A549 (cell line): ENCODE measurements at regions not wholly inside any gene's neighbourhood (a gene's known extent, or its start where the extent isn't known, plus 50 kb on each side); places are given as distances from the start of the nearest gene placed in this dataset.

Source experiments
- ATAC-seq, 2 experiments: fragments of 200-7000 bp in 1 of 2; fragments of >200 bp in 1 of 2; cut with Nextera tagmentation in 1 of 2; cut with Tn5 transposase in 1 of 2; 3 replicates each; pipeline versions ENCODE4 v1.8.0 to v1.9.1; 2018 to 2020; ENCODE audit warnings: mild to moderate bottlenecking in 1 of 2, moderate library complexity in 1 of 2
- CTCF ChIA-PET: fragments of 300-600 bp; sonication (Branson Sonifier 250); formaldehyde crosslinking; extraction: SDS; loops from one replicate; lab custom pipeline; 2021; ENCODE audit warnings: antibody characterized with exemption, inconsistent platforms; lab: Yijun Ruan, JAX
- POLR2A ChIA-PET: fragments of 350-600 bp; formaldehyde crosslinking; extraction: SDS; loops from one replicate; lab custom pipeline; 2021; ENCODE audit warnings: antibody characterized with exemption, inconsistent platforms; lab: Yijun Ruan, JAX
- DNase-seq, 2 experiments: peaks; one replicate each; pipeline versions ENCODE4 v3.0.0 to v3.0.0-alpha.2; 2011 to 2016; ENCODE audit warnings: low read depth in 1 of 2, low spot score in 1 of 2
- FAIRE-seq: peaks from 2 replicates; lab custom pipeline; 2011; peaks lifted over from hg19 to GRCh38; lab: Jason Lieb, UNC
- H3K27ac ChIP-seq, 2 experiments: fragments of >200 bp; sonication (Bioruptor Twin); formaldehyde crosslinking; 3 replicates each; pipeline ENCODE4 v1.5.1; 2016 to 2017
- H3K4me1 ChIP-seq: fragments of >200 bp; sonication (Bioruptor Twin); formaldehyde crosslinking; 3 replicates; pipeline ENCODE4 v1.6.1; 2016
- H3K4me2 ChIP-seq: fragments of >200 bp; sonication (Bioruptor Twin); formaldehyde crosslinking; 3 replicates; pipeline ENCODE4 v1.6.1; 2016
- H3K4me3 ChIP-seq: fragments of >200 bp; sonication (Bioruptor Twin); formaldehyde crosslinking; 3 replicates; pipeline ENCODE4 v1.5.1; 2016
- H3K9me3 ChIP-seq: fragments of >200 bp; sonication (Bioruptor Twin); formaldehyde crosslinking; 3 replicates; pipeline ENCODE4 v1.6.1; 2016
- CEBPB ChIP-seq, 2 experiments: fragments of >200 bp in 1 of 2; sonication (Bioruptor Twin) in 1 of 2; formaldehyde crosslinking in 1 of 2; IDR thresholded peaks; 2 replicates each; pipeline ENCODE4 v1.6.1; 2012 to 2016
- CTCF ChIP-seq: fragments of >200 bp; sonication (Bioruptor Twin); formaldehyde crosslinking; IDR thresholded peaks from 3 replicates; pipeline ENCODE4 v1.5.1; 2016
- EHF ChIP-seq: fragments of 250-450 bp; sonication (Bioruptor Pico); IDR thresholded peaks from 2 replicates; pipeline ENCODE4 v1.5.0; 2020; ENCODE audit warnings: mild to moderate bottlenecking
- FOSB ChIP-seq: fragments of 250-450 bp; sonication (Bioruptor Pico); IDR thresholded peaks from 2 replicates; pipeline ENCODE4 v1.5.0; 2020; ENCODE audit warnings: mild to moderate bottlenecking, moderate library complexity
- FOSL2 ChIP-seq, 2 experiments: fragments of 450-650 bp in 1 of 2; fragments of >200 bp in 1 of 2; sonication (Bioruptor Twin) in 1 of 2; formaldehyde crosslinking; IDR thresholded peaks; 2 replicates each; pipeline versions ENCODE4 v1.5.0 to v1.6.1; 2016 to 2020; ENCODE audit warnings: mild to moderate bottlenecking in 1 of 2, moderate library complexity in 1 of 2
- HES2 ChIP-seq: fragments of >200 bp; sonication (Bioruptor Twin); formaldehyde crosslinking; IDR thresholded peaks from 2 replicates; pipeline ENCODE4 v1.6.1; 2016
- HEYL ChIP-seq: fragments of 250-450 bp; sonication (Bioruptor Pico); IDR thresholded peaks from 2 replicates; pipeline ENCODE4 v1.8.0; 2021; ENCODE audit warnings: mild to moderate bottlenecking, moderate library complexity
- HOXB13 ChIP-seq: fragments of 250-450 bp; sonication (Bioruptor Pico); IDR thresholded peaks from 2 replicates; pipeline ENCODE4 v1.5.0; 2020; ENCODE audit warnings: low read depth, mild to moderate bottlenecking, moderate library complexity
- HOXB5 ChIP-seq: fragments of 250-450 bp; sonication (Bioruptor Pico); IDR thresholded peaks from 2 replicates; pipeline ENCODE4 v1.5.0; 2020; ENCODE audit warnings: mild to moderate bottlenecking, moderate library complexity
- JUN ChIP-seq, 2 experiments: fragments of >200 bp; sonication (Bioruptor Twin); formaldehyde crosslinking; IDR thresholded peaks; 2 replicates in 1 of 2; 3 replicates in 1 of 2; pipeline ENCODE4 v1.6.1; 2016 to 2017
- JUNB ChIP-seq: fragments of >200 bp; sonication (Bioruptor Twin); formaldehyde crosslinking; IDR thresholded peaks from 2 replicates; pipeline ENCODE4 v1.6.1; 2016
- MAX ChIP-seq: IDR thresholded peaks from 2 replicates; pipeline ENCODE4 v1.6.1; 2012
- MAZ ChIP-seq: fragments of 150-350 bp; IDR thresholded peaks from 2 replicates; pipeline ENCODE4 v1.6.1; 2014; ENCODE audit warnings: antibody characterized with exemption, low read depth, low read length, borderline replicate concordance
- MYC ChIP-seq: IDR thresholded peaks from 2 replicates; pipeline ENCODE4 v1.6.1; 2012; ENCODE audit warnings: mild to moderate bottlenecking, inconsistent platforms, low read length, improper control_type of control experiment, borderline replicate concordance
- NFE2L2 ChIP-seq: fragments of 150-350 bp; conservative IDR thresholded peaks from 2 replicates; pipeline ENCODE4 v1.6.1; 2014; ENCODE audit warnings: low read length
- PHF8 ChIP-seq: fragments of 200-600 bp; sonication (generic); IDR thresholded peaks from 2 replicates; pipeline ENCODE4 v1.6.1; 2016; ENCODE audit warnings: low read depth, mild to moderate bottlenecking, antibody characterized with exemption, moderate library complexity, borderline replicate concordance
- POLR2AphosphoS2 ChIP-seq: conservative IDR thresholded peaks from 2 replicates; pipeline ENCODE4 v1.6.1; 2012; ENCODE audit warnings: low read length, improper control_type of control experiment, inconsistent platforms
- RCOR1 ChIP-seq: fragments of 150-350 bp; IDR thresholded peaks from 2 replicates; pipeline ENCODE4 v1.6.1; 2014; ENCODE audit warnings: antibody characterized with exemption, low read length, low read depth
- RNF2 ChIP-seq: fragments of 200-600 bp; sonication (generic); IDR thresholded peaks from 2 replicates; pipeline ENCODE4 v1.6.1; 2016; ENCODE audit warnings: low read depth, mild to moderate bottlenecking, antibody characterized with exemption, moderate library complexity, borderline replicate concordance
- TFCP2L1 ChIP-seq: fragments of 250-450 bp; sonication (Bioruptor Pico); IDR thresholded peaks from 2 replicates; pipeline ENCODE4 v1.5.0; 2021; ENCODE audit warnings: mild to moderate bottlenecking
- ZC3H11A ChIP-seq: fragments of 450-650 bp; IDR thresholded peaks from 2 replicates; pipeline ENCODE4 v1.6.1; 2014; ENCODE audit warnings: antibody characterized with exemption, mild to moderate bottlenecking
- ZFP36 ChIP-seq: fragments of 450-650 bp; IDR thresholded peaks from 2 replicates; pipeline ENCODE4 v1.6.1; 2014; ENCODE audit warnings: borderline replicate concordance; ENCODE audit not compliant: partially characterized antibody
- ZNF302 ChIP-seq: fragments of 250-450 bp; sonication (Bioruptor Pico); IDR thresholded peaks from 2 replicates; pipeline ENCODE4 v1.9.0; 2021; ENCODE audit warnings: inconsistent platforms, mild to moderate bottlenecking, moderate library complexity
- WGBS: methylation state at CpG from one replicate; pipeline ENCODE4 v1.1.6; 2017; ENCODE audit errors: missing lambda C conversion rate; 5-methylcytosine and 5-hydroxymethylcytosine counted together

- no peak overlapping the region for H3K4me3 ChIP-seq
- ChIA-PET CTCF (interaction anchor here (0.9 kb wide), 1 partner anchor 9 kb away, joined by 3 read pairs; no protein-coding TSS in a partner anchor), POLR2A (no interaction called here)
- no peak for FAIRE-seq
- ATAC-seq: no peak
- H3K4me2 ChIP-seq: no peak overlapping the region
- 52% methylated on average over 2 of the region's 2 CpGs for WGBS
- H3K27ac ChIP-seq: no peak overlapping the region
- no peak for DNase-seq
- H3K4me1 ChIP-seq: no peaks in the 10 kb centered on the region
- TF ChIP-seq HOXB5 (no peak), MYC (no peak), CTCF (no peak), CEBPB (IDR thresholded peaks at IDR 0.05) (no peak), FOSL2 (IDR thresholded peaks at IDR 0.05) (no peak), FOSL2 (CRISPR knock-in tag; IDR thresholded peaks at IDR 0.05) (no peak), POLR2AphosphoS2 (no peak), ZNF302 (CRISPR knock-in tag) (no peak), RCOR1 (no peak), JUNB (no peak), HOXB13 (CRISPR knock-in tag) (no peak), HES2 (no peak), ZFP36 (no peak), HEYL (CRISPR knock-in tag) (no peak), EHF (CRISPR knock-in tag) (no peak), MAZ (no peak), PHF8 (no peak), MAX (no peak), NFE2L2 (no peak), JUN (IDR thresholded peaks at IDR 0.05) (no peak)
- no peaks in the 10 kb centered on the region for H3K9me3 ChIP-seq
Observed at GRCh38 chr5:89230178-89230577, 347.2 kb upstream of the MEF2C start.

GRCh38 chr5:89229331-89230070 is 346.5 kb upstream of the MEF2C start:
- Histone ChIP-seq H3K4me2 (no peak overlapping the region), H3K9me3 (no peaks in the 10 kb centered on the region), H3K4me3 (no peak overlapping the region)
- ATAC-seq: no peak
- POLR2A ChIA-PET: no interaction called here
- CTCF ChIA-PET: interaction anchor here (0.9 kb wide), 1 partner anchor 9 kb away, joined by 3 read pairs; no protein-coding TSS in a partner anchor
- DNase-seq: no peak
- TF ChIP-seq ZC3H11A (no peak), CEBPB (IDR thresholded peaks at IDR 0.05) (no peak)
- TF ChIP-seq, all 56 proteins: peak for 0
- WGBS: 0% methylated on average over 7 of the region's 8 CpGs
- Histone ChIP-seq H3K4me1 (no peaks in the 10 kb centered on the region), H3K27ac (no peak overlapping the region)
- FAIRE-seq: no peak

- no peak for FAIRE-seq
- H3K4me1 ChIP-seq: no peaks in the 10 kb centered on the region
Observed at GRCh38 chr5:89228355-89228754, 345.4 kb upstream of the MEF2C start.

More at GRCh38 chr5:89228355-89228754, 345.4 kb upstream of the MEF2C start:
- no peak overlapping the region for H3K4me3 ChIP-seq
- H3K27ac ChIP-seq: no peak overlapping the region
- CTCF ChIA-PET: no interaction called here
- no peak for DNase-seq
- ATAC-seq: no peak
- POLR2A ChIA-PET: no interaction called here
- no peaks in the 10 kb centered on the region for H3K9me3 ChIP-seq
- 60% methylated on average over 1 of the region's 1 CpG for WGBS
- H3K4me2 ChIP-seq: no peak overlapping the region
- no peak for TF ChIP-seq RNF2
- no peak for TF ChIP-seq TFCP2L1
- no peak for TF ChIP-seq FOSB
- TF ChIP-seq HOXB13 (CRISPR knock-in tag): no peak
- TF ChIP-seq ZFP36: no peak
